GM23338 (cell line): ENCODE measurements at regions not wholly inside any gene's neighbourhood (a gene's known extent, or its start where the extent isn't known, plus 50 kb on each side); places are given as distances from the start of the nearest gene placed in this dataset.

Experiments used
- CREB1 ChIP-seq: fragments of 250-450 bp; sonication (Bioruptor Pico); IDR thresholded peaks from 2 replicates; pipeline ENCODE4 v1.5.0; 2020; ENCODE audit warnings: low read depth, mild to moderate bottlenecking, moderate library complexity
- EZH2 ChIP-seq: fragments of 200-600 bp; sonication (generic); IDR thresholded peaks from one replicate; pipeline ENCODE4 v1.8.0; 2017; ENCODE audit warnings: antibody characterized with exemption, mild to moderate bottlenecking, low read depth; ENCODE audit not compliant: unreplicated experiment
- EZH2phosphoT487 ChIP-seq: fragments of 200-600 bp; sonication (generic); IDR thresholded peaks from one replicate; pipeline ENCODE4 v1.8.1; 2018; ENCODE audit warnings: antibody characterized with exemption; ENCODE audit not compliant: unreplicated experiment
- JUNB ChIP-seq: IDR thresholded peaks from one replicate; pipeline ENCODE4 v1.6.1; 2016; ENCODE audit warnings: antibody characterized with exemption; ENCODE audit not compliant: unreplicated experiment
- POLR2AphosphoS5 ChIP-seq: IDR thresholded peaks from 2 replicates; pipeline ENCODE4 v1.6.1; 2016; ENCODE audit warnings: antibody characterized with exemption, low read depth
- STAT1 ChIP-seq: IDR thresholded peaks from one replicate; pipeline ENCODE4 v1.6.1; 2016; ENCODE audit warnings: antibody characterized with exemption; ENCODE audit not compliant: unreplicated experiment
- ZNF114 ChIP-seq: fragments of 250-450 bp; sonication (Bioruptor Pico); IDR thresholded peaks from 2 replicates; pipeline ENCODE4 v1.5.0; 2020; ENCODE audit warnings: mild to moderate bottlenecking, moderate library complexity
- ZNF331 ChIP-seq: fragments of 250-450 bp; sonication (Bioruptor Pico); IDR thresholded peaks from 2 replicates; pipeline ENCODE4 v1.5.0; 2020; ENCODE audit warnings: low read depth, mild to moderate bottlenecking, moderate library complexity
- ZNF462 ChIP-seq: fragments of 250-450 bp; sonication (Bioruptor Pico); IDR thresholded peaks from 2 replicates; pipeline ENCODE4 v1.5.0; 2020; ENCODE audit warnings: mild to moderate bottlenecking, moderate library complexity
- TF ChIP-seq, protein P1 (sequence below), 2 experiments: fragments of 200-600 bp in 1 of 2; sonication (generic) in 1 of 2; conservative IDR thresholded peaks; 2 replicates each; pipeline versions ENCODE4 v1.5.1 to v1.6.1; 2016 to 2017; ENCODE audit warnings: antibody characterized with exemption in 2 of 2, low read depth in 2 of 2, mild to moderate bottlenecking in 2 of 2, moderate library complexity in 1 of 2
- TF ChIP-seq, protein P2 (sequence below): IDR thresholded peaks from one replicate; pipeline ENCODE4 v1.6.1; 2018; ENCODE audit warnings: antibody characterized with exemption; ENCODE audit not compliant: unreplicated experiment
- TF ChIP-seq, protein P3 (sequence below): IDR thresholded peaks from 2 replicates; pipeline ENCODE4 v1.6.1; 2016; ENCODE audit warnings: antibody characterized with exemption

GRCh38 chr11:10927538-10927937 is 69.7 kb upstream of the ZBED5 start:
- TF ChIP-seq, protein P1, sequence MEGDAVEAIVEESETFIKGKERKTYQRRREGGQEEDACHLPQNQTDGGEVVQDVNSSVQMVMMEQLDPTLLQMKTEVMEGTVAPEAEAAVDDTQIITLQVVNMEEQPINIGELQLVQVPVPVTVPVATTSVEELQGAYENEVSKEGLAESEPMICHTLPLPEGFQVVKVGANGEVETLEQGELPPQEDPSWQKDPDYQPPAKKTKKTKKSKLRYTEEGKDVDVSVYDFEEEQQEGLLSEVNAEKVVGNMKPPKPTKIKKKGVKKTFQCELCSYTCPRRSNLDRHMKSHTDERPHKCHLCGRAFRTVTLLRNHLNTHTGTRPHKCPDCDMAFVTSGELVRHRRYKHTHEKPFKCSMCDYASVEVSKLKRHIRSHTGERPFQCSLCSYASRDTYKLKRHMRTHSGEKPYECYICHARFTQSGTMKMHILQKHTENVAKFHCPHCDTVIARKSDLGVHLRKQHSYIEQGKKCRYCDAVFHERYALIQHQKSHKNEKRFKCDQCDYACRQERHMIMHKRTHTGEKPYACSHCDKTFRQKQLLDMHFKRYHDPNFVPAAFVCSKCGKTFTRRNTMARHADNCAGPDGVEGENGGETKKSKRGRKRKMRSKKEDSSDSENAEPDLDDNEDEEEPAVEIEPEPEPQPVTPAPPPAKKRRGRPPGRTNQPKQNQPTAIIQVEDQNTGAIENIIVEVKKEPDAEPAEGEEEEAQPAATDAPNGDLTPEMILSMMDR (conservative IDR thresholded peaks at IDR 0.05; ENCODE audit: low read depth in 2 of 2) = no peak
- no peak for TF ChIP-seq EZH2phosphoT487
- no peak for TF ChIP-seq STAT1
- TF ChIP-seq POLR2AphosphoS5 = no peak
- TF ChIP-seq EZH2 = no peak
- no peak for TF ChIP-seq CREB1 (CRISPR knock-in tag)
- TF ChIP-seq, protein P2, sequence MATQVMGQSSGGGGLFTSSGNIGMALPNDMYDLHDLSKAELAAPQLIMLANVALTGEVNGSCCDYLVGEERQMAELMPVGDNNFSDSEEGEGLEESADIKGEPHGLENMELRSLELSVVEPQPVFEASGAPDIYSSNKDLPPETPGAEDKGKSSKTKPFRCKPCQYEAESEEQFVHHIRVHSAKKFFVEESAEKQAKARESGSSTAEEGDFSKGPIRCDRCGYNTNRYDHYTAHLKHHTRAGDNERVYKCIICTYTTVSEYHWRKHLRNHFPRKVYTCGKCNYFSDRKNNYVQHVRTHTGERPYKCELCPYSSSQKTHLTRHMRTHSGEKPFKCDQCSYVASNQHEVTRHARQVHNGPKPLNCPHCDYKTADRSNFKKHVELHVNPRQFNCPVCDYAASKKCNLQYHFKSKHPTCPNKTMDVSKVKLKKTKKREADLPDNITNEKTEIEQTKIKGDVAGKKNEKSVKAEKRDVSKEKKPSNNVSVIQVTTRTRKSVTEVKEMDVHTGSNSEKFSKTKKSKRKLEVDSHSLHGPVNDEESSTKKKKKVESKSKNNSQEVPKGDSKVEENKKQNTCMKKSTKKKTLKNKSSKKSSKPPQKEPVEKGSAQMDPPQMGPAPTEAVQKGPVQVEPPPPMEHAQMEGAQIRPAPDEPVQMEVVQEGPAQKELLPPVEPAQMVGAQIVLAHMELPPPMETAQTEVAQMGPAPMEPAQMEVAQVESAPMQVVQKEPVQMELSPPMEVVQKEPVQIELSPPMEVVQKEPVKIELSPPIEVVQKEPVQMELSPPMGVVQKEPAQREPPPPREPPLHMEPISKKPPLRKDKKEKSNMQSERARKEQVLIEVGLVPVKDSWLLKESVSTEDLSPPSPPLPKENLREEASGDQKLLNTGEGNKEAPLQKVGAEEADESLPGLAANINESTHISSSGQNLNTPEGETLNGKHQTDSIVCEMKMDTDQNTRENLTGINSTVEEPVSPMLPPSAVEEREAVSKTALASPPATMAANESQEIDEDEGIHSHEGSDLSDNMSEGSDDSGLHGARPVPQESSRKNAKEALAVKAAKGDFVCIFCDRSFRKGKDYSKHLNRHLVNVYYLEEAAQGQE = no peak
- no peak for TF ChIP-seq ZNF114 (CRISPR knock-in tag)
- TF ChIP-seq ZNF331 = no peak
- TF ChIP-seq, protein P3, sequence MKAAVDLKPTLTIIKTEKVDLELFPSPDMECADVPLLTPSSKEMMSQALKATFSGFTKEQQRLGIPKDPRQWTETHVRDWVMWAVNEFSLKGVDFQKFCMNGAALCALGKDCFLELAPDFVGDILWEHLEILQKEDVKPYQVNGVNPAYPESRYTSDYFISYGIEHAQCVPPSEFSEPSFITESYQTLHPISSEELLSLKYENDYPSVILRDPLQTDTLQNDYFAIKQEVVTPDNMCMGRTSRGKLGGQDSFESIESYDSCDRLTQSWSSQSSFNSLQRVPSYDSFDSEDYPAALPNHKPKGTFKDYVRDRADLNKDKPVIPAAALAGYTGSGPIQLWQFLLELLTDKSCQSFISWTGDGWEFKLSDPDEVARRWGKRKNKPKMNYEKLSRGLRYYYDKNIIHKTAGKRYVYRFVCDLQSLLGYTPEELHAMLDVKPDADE = no peak
- TF ChIP-seq JUNB = no peak
- TF ChIP-seq ZNF462 (CRISPR knock-in tag) = no peak
